HCT116 (cell line): ENCODE measurements at regions not wholly inside any gene's neighbourhood (a gene's known extent, or its start where the extent isn't known, plus 50 kb on each side); places are given as distances from the start of the nearest gene placed in this dataset.

Experiments used
- ATAC-seq: fragments of 200-7000 bp; cut with Tn5 transposase; 2 replicates; pipeline ENCODE4 v1.9.1; 2020; ENCODE audit warnings: mild to moderate bottlenecking, moderate library complexity
- BruUV-seq: library from RNA; stranded (reverse); fragments of 400-500 nt; replicated peaks from 2 replicates; lab custom pipeline; 2021; lab: Mats Ljungman, UMichigan
- CTCF ChIA-PET: fragments of 300-600 bp; sonication (Branson Sonifier 250); formaldehyde crosslinking; loops from one replicate; lab custom pipeline; 2021; ENCODE audit warnings: antibody characterized with exemption; lab: Charles Lee
- POLR2A ChIA-PET: fragments of 300-600, 350-600 bp; sonication (Branson Sonifier 250); formaldehyde crosslinking; loops from one replicate; lab custom pipeline; 2021; ENCODE audit warnings: antibody characterized with exemption; lab: Charles Lee
- RAD21 ChIA-PET, 2 experiments: fragments of 300-600 bp; sonication (Branson Sonifier 250); formaldehyde crosslinking; loops; one replicate each; lab custom pipeline; 2023; ENCODE audit warnings: low total read pairs in 2 of 2; ENCODE audit not compliant: uncharacterized antibody in 2 of 2, unreplicated experiment in 2 of 2, low non-redundant PET in 1 of 2; lab: Charles Lee
- DNase-seq: peaks from one replicate; pipeline ENCODE4 v3.0.0-alpha.2; 2010; ENCODE audit warnings: low read depth, low spot score
- H2AFZ ChIP-seq: fragments of 200-600 bp; shearing (Covaris generic), sonication (generic); 2 replicates; pipeline ENCODE4 v1.6.1; 2017; ENCODE audit warnings: low read depth, mixed run types, mixed read lengths, antibody characterized with exemption, low read length; ENCODE audit not compliant: poor library complexity, severe bottlenecking
- H3K27ac ChIP-seq: 2 replicates; pipeline ENCODE4 v1.5.1; 2012; ENCODE audit warnings: low read depth, low read length
- H3K27me3 ChIP-seq: fragments of 200-600 bp; sonication (generic); 2 replicates; pipeline ENCODE4 v1.6.1; 2016; ENCODE audit warnings: mixed run types, low read length, mixed read lengths; ENCODE audit not compliant: insufficient read depth
- H3K36me3 ChIP-seq, 2 experiments: fragments of 200-500 bp in 1 of 2; fragments of 200-600 bp in 1 of 2; sonication (Bioruptor generic) in 1 of 2; sonication (generic) in 1 of 2; 2 replicates each; pipeline versions ENCODE4 v1.5.1 to v1.6.1; 2014 to 2016; ENCODE audit warnings: low read length in 2 of 2, inconsistent platforms in 1 of 2, mixed read lengths in 1 of 2, mixed run types in 1 of 2; ENCODE audit not compliant: insufficient read depth in 2 of 2, control insufficient read depth in 1 of 2
- H3K4me1 ChIP-seq, 2 experiments: fragments of 200-600 bp in 1 of 2; sonication (generic) in 1 of 2; 2 replicates each; pipeline versions ENCODE4 v1.5.1 to v1.6.1; 2012 to 2017; ENCODE audit warnings: low read length in 2 of 2, inconsistent platforms in 1 of 2, mild to moderate bottlenecking in 1 of 2, mixed read lengths in 1 of 2, mixed run types in 1 of 2, moderate library complexity in 1 of 2; ENCODE audit not compliant: insufficient read depth in 2 of 2, control insufficient read depth in 1 of 2
- H3K4me2 ChIP-seq: fragments of 200-600 bp; sonication (generic); 2 replicates; pipeline ENCODE4 v1.6.1; 2017; ENCODE audit warnings: mixed run types, low read length, mixed read lengths
- H3K4me3 ChIP-seq, 2 experiments: fragments of 200-600 bp in 1 of 2; sonication (generic) in 1 of 2; replicated peaks in 1 of 2; 2 replicates each; pipeline ENCODE4 v1.5.1; 2011 to 2016; ENCODE audit warnings: low read length in 2 of 2, control low read depth in 1 of 2, low read depth in 1 of 2, mild to moderate bottlenecking in 1 of 2, mixed read lengths in 1 of 2, mixed run types in 1 of 2
- H3K79me2 ChIP-seq: fragments of 200-600 bp; sonication (generic); 2 replicates; pipeline ENCODE4 v1.6.1; 2017; ENCODE audit warnings: mild to moderate bottlenecking, mixed run types, low read length, moderate library complexity, mixed read lengths; ENCODE audit not compliant: insufficient read depth
- H3K9ac ChIP-seq: fragments of 200-600 bp; sonication (generic); 2 replicates; pipeline ENCODE4 v1.6.1; 2016; ENCODE audit warnings: low read length, mixed read lengths
- H3K9me2 ChIP-seq: fragments of 200-600 bp; sonication (generic), shearing (Covaris generic); 2 replicates; pipeline ENCODE4 v1.6.1; 2017; ENCODE audit warnings: mixed run types, mild to moderate bottlenecking, moderate library complexity; ENCODE audit not compliant: insufficient read depth
- H3K9me3 ChIP-seq, 2 experiments: fragments of 200-500 bp in 1 of 2; fragments of 200-600 bp in 1 of 2; sonication (Bioruptor generic) in 1 of 2; sonication (generic) in 1 of 2; 2 replicates each; pipeline ENCODE4 v1.6.1; 2014 to 2017; ENCODE audit warnings: low read length in 2 of 2, mixed read lengths in 2 of 2, inconsistent platforms in 1 of 2, low read depth in 1 of 2, mild to moderate bottlenecking in 1 of 2, mixed run types in 1 of 2, moderate library complexity in 1 of 2; ENCODE audit not compliant: control insufficient read depth in 1 of 2, insufficient read depth in 1 of 2
- H4K20me1 ChIP-seq: fragments of 200-600 bp; sonication (generic), shearing (Covaris generic); 2 replicates; pipeline ENCODE4 v1.6.1; 2017; ENCODE audit warnings: mixed run types, mild to moderate bottlenecking, moderate library complexity; ENCODE audit not compliant: insufficient read depth
- CBX3 ChIP-seq: IDR thresholded peaks from 2 replicates; pipeline ENCODE4 v1.6.1; 2012; ENCODE audit warnings: low read depth
- CTCF ChIP-seq, 3 experiments: fragments of 200-600 bp in 1 of 3; sonication (generic) in 1 of 3; IDR thresholded peaks in 2 of 3; conservative IDR thresholded peaks in 1 of 3; 2 replicates each; pipeline ENCODE4 v1.5.1; 2012 to 2017; ENCODE audit warnings: low read depth in 2 of 3, low read length in 2 of 3, antibody characterized with exemption in 1 of 3, borderline replicate concordance in 1 of 3, control low read depth in 1 of 3, mild to moderate bottlenecking in 1 of 3, mixed read lengths in 1 of 3, mixed run types in 1 of 3, moderate library complexity in 1 of 3; ENCODE audit not compliant: insufficient read depth in 1 of 3
- EGR1 ChIP-seq: IDR thresholded peaks from 2 replicates; pipeline ENCODE4 v1.6.1; 2012; ENCODE audit warnings: low read depth
- EZH2 ChIP-seq: fragments of 200-600 bp; sonication (generic); IDR thresholded peaks from 2 replicates; pipeline ENCODE4 v1.6.1; 2017; ENCODE audit warnings: antibody characterized with exemption, mixed run types
- MAX ChIP-seq: IDR thresholded peaks from 2 replicates; pipeline ENCODE4 v1.6.1; 2012
- POLR2AphosphoS5 ChIP-seq: IDR thresholded peaks from 2 replicates; pipeline ENCODE4 v1.6.1; 2011; ENCODE audit warnings: mild to moderate bottlenecking, low read depth, low read length, moderate library complexity
- RAD21 ChIP-seq: IDR thresholded peaks from 2 replicates; pipeline ENCODE4 v1.6.1; 2012; ENCODE audit warnings: low read depth, mild to moderate bottlenecking
- YY1 ChIP-seq: IDR thresholded peaks from 2 replicates; pipeline ENCODE4 v1.6.1; 2011; ENCODE audit warnings: low read length, low read depth, moderate library complexity, mild to moderate bottlenecking; ENCODE audit not compliant: insufficient replicate concordance; ENCODE audit errors: extremely low read depth
- ZBTB33 ChIP-seq: IDR thresholded peaks from 2 replicates; pipeline ENCODE4 v1.6.1; 2011; ENCODE audit warnings: mild to moderate bottlenecking, low read length, moderate library complexity; ENCODE audit not compliant: insufficient replicate concordance; ENCODE audit errors: extremely low read depth
- ZNF274 ChIP-seq: fragments of 200-500 bp; sonication (Bioruptor generic); IDR thresholded peaks from 2 replicates; pipeline ENCODE4 v1.6.1; 2014; ENCODE audit warnings: mild to moderate bottlenecking, low read depth, low read length, inconsistent platforms
- intact Hi-C: fragments of 100-400 bp; cut with micrococcal nuclease; formaldehyde crosslinking; loops from 2 replicates; pipeline ENCODE4 v1.10.0; 2022

DNA sequence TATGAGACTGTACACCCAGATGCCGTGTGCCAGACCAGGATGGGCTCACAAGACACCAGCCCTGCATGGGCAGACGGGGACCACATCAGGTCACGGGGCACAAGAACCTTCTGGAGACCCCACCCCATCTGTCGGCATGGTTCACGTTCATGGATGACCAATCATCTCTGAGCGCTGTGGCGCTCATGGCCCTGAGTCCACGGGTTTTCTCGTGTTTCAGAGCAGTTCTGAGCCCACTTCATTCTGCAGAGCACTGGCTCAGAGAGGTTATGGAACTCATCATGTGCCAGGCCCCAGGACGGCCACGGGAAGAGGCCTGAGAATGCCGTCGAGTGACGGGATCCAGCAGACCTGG lies 63.0 kb upstream of the PPARA start:
- H3K79me2 ChIP-seq: peaks cover 100% of the 10 kb centered on the region
- no peaks in the 10 kb centered on the region for H3K27me3 ChIP-seq
- H3K9me2 ChIP-seq: no peaks in the 10 kb centered on the region
- H3K4me2 ChIP-seq: 0 out of 2 replicates have a peak overlapping the region, but pooled peaks have one; percentile 99
- ChIA-PET RAD21 (no interaction called here), POLR2A (no interaction called here), CTCF (interaction anchor here (3.1 kb wide), 1 partner anchor 81 kb away, joined by 17 read pairs; no protein-coding TSS in a partner anchor)
- DNase-seq (no peak), ATAC-seq (no peak)
- H3K27ac ChIP-seq: peak overlapping the region; percentile 100
- peaks cover 39 to 63% of the 10 kb centered on the region in 2 experiments for H3K4me1 ChIP-seq
- peak overlapping the region; percentile 99 for H3K9ac ChIP-seq
- H3K36me3 ChIP-seq: peaks cover 4 to 46% of the 10 kb centered on the region in 2 experiments; a peak in 3 of 4 replicates
- TF ChIP-seq MAX: no peak
- no peak for TF ChIP-seq ZBTB33
- TF ChIP-seq ZNF274: no peak
- TF ChIP-seq EGR1: no peak
- TF ChIP-seq RAD21: no peak
- no peak for TF ChIP-seq CTCF (IDR thresholded peaks at IDR 0.05 in 2 of 3, conservative IDR thresholded peaks at IDR 0.05 in 1 of 3; ENCODE audit: borderline replicate concordance in 1 of 3, insufficient read depth in 1 of 3, low read depth in 2 of 3, low read length in 2 of 3)
- no peak for TF ChIP-seq CBX3
- TF ChIP-seq EZH2: no peak
- no peak for TF ChIP-seq POLR2AphosphoS5
- TF ChIP-seq YY1: no peak
- no peaks in the 10 kb centered on the region for H3K9me3 ChIP-seq
- intact Hi-C loops: no loop called here
- no peaks in the 10 kb centered on the region for H4K20me1 ChIP-seq
- no TSS peak for BruUV-seq
- H3K4me3 ChIP-seq: no peak overlapping the region
- no peak overlapping the region for H2AFZ ChIP-seq
